ENCODE measurements at regions not wholly inside any gene's neighbourhood (a gene's known extent, or its start where the extent isn't known, plus 50 kb on each side); places are given as distances from the start of the nearest gene placed in this dataset.

DNA sequence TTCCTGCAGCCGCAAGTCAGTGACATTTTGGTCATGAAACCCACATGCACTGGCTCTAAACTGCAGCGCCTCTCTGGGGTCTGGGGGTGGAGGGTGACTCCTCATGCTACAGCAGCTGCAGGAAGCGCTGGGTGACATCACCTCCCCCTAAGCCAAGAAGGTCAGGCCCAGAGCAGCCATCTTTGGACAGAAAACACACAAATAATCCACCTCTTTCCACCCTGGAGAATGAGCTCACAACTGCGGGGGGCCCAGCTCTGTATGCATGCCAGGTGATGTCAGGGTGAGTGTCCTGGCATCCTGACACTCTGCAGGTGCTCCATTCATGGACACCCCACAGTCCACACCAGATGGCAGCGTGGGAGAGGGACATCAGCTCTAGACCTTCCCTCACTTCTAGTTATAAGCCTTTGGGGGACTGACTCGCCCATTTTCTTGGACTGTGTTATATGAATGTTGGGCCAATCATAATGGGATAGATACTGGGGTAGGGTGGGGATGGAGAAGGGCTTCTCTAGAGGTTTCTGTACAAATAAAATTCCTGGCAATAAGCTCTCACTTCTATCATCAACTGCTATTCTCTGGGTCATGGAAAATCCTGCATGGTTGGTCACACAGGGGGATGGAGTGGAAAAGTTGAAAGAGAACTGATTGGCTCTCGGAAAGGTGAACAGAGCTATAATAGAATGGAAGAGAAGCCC lies 70.7 kb upstream of the THBS1 start:
- Histone ChIP-seq H3K9ac (ENCODE audit: low read length) (no peak overlapping the region), H3K79me2 (ENCODE audit: insufficient read depth, low read length) (no peaks in the 10 kb centered on the region), H3F3A (ENCODE audit: insufficient read depth, low read length) (no peaks in the 10 kb centered on the region), H3K27me3 (ENCODE audit: insufficient read depth, low read length) (no peaks in the 10 kb centered on the region), H3K4me1 (ENCODE audit: insufficient read depth, low read length, severe bottlenecking) (no peaks in the 10 kb centered on the region), H3K27ac (ENCODE audit: low read depth, low read length, poor library complexity, severe bottlenecking) (no peak overlapping the region), H3K9me3 (ENCODE audit: low read length) (0 out of 2 replicates have a peak, but pooled peaks cover 2% of the 10 kb centered on the region), H3K36me3 (ENCODE audit: insufficient read depth, low read length) (no peaks in the 10 kb centered on the region), H3K9me2 (ENCODE audit: low read depth, low read length) (no peaks in the 10 kb centered on the region), H4K20me1 (ENCODE audit: insufficient read depth, low read length) (no peaks in the 10 kb centered on the region), H3K4me3 (ENCODE audit: low read depth, low read length, poor library complexity, severe bottlenecking) (no peak overlapping the region), H3K4me2 (ENCODE audit: low read length) (no peak overlapping the region), H2AFZ (ENCODE audit: low read length) (no peak overlapping the region)
- no peak for TF ChIP-seq EZH2 (IDR thresholded peaks at IDR 0.05; ENCODE audit: borderline replicate concordance, low read length)
- TF ChIP-seq, protein P1, sequence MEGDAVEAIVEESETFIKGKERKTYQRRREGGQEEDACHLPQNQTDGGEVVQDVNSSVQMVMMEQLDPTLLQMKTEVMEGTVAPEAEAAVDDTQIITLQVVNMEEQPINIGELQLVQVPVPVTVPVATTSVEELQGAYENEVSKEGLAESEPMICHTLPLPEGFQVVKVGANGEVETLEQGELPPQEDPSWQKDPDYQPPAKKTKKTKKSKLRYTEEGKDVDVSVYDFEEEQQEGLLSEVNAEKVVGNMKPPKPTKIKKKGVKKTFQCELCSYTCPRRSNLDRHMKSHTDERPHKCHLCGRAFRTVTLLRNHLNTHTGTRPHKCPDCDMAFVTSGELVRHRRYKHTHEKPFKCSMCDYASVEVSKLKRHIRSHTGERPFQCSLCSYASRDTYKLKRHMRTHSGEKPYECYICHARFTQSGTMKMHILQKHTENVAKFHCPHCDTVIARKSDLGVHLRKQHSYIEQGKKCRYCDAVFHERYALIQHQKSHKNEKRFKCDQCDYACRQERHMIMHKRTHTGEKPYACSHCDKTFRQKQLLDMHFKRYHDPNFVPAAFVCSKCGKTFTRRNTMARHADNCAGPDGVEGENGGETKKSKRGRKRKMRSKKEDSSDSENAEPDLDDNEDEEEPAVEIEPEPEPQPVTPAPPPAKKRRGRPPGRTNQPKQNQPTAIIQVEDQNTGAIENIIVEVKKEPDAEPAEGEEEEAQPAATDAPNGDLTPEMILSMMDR (IDR thresholded peaks at IDR 0.05; ENCODE audit: low read length) = no peak

DNA sequence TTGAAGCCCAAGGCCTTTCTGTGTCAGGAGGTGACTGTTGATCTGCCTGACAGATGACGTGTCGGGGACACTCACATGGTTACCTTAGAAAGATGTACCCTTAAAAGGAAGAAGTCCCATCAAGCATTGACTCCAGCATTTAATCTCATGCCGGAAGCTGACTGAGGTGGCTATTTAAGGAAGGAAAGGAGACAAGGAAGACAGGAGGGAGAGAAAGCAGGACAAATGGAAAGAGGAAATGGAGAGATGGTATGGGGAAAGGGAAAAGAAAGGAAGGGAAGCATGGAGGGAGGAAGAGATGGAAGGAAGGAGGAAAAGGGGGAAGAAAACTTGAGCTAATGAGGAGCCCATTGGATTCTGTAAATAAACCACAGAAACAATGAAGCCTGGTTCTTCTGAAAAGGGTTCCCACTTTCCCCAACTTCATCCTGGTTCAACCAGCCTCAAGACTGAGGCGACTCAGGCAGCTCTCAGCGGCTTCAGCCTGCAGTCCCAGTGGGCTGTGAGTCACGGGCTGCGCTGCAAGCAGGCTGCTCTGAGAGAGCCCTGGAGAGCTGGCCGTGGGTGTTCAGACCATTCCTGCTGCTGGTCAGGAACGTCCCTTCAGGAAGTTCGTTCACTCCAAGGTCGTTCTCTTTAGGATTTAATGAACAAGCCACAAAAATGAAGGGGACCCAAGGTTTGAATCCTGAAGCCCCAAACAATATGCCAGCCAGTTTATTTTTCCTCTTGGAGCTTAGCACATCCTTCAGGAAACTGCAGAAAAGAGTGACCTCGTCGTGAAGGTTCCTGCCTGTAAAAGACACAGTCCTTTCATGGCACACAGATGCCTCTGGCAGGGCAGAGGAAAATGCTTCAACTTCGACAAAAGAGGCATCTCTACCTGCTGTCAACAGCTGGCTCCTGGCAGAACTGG lies 69.6 kb upstream of the THBS1 start:
- H4K20me1 ChIP-seq (ENCODE audit: insufficient read depth, low read length) = no peaks in the 10 kb centered on the region
- H3K4me2 ChIP-seq (ENCODE audit: low read length) = no peak overlapping the region
- H3K9me3 ChIP-seq (ENCODE audit: low read length) = 0 out of 2 replicates have a peak, but pooled peaks cover 2% of the 10 kb centered on the region
- H3K9me2 ChIP-seq (ENCODE audit: low read depth, low read length) = no peaks in the 10 kb centered on the region
- H3K79me2 ChIP-seq (ENCODE audit: insufficient read depth, low read length) = no peaks in the 10 kb centered on the region
- H3K4me3 ChIP-seq (ENCODE audit: low read depth, low read length, poor library complexity, severe bottlenecking) = no peak overlapping the region
- no peak overlapping the region for H3K27ac ChIP-seq (ENCODE audit: low read depth, low read length, poor library complexity, severe bottlenecking)
- no peaks in the 10 kb centered on the region for H3K36me3 ChIP-seq (ENCODE audit: insufficient read depth, low read length)
- no peaks in the 10 kb centered on the region for H3K4me1 ChIP-seq (ENCODE audit: insufficient read depth, low read length, severe bottlenecking)
- no peak for TF ChIP-seq EZH2 (IDR thresholded peaks at IDR 0.05; ENCODE audit: borderline replicate concordance, low read length)
- TF ChIP-seq, protein P1 (IDR thresholded peaks at IDR 0.05; ENCODE audit: low read length) = no peak
- no peak overlapping the region for H3K9ac ChIP-seq (ENCODE audit: low read length)
- H3K27me3 ChIP-seq (ENCODE audit: insufficient read depth, low read length) = no peaks in the 10 kb centered on the region
- H3F3A ChIP-seq (ENCODE audit: insufficient read depth, low read length) = no peaks in the 10 kb centered on the region
- no peak overlapping the region for H2AFZ ChIP-seq (ENCODE audit: low read length)

DNA sequence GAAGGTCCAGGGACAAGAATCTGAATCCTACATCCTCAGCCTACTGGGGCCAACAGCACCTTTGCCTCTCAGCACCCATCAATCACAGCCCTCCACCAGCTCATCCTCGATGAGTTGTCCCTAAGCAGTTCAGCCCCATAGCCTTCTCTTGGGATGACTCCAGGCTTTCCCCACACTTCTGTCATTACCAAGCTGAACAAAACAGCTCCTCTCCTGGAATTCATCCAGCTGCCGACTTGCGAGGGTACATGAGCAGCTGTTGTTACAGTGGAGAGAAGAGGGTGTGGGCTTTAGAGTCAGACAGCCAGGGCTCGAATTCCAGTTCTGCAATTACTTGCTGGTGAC lies 69.0 kb upstream of the THBS1 start:
- Histone ChIP-seq H3F3A (ENCODE audit: insufficient read depth, low read length) (no peaks in the 10 kb centered on the region), H3K79me2 (ENCODE audit: insufficient read depth, low read length) (no peaks in the 10 kb centered on the region), H3K4me2 (ENCODE audit: low read length) (no peak overlapping the region), H2AFZ (ENCODE audit: low read length) (no peak overlapping the region), H3K9ac (ENCODE audit: low read length) (no peak overlapping the region), H3K27me3 (ENCODE audit: insufficient read depth, low read length) (no peaks in the 10 kb centered on the region), H3K9me2 (ENCODE audit: low read depth, low read length) (no peaks in the 10 kb centered on the region), H3K27ac (ENCODE audit: low read depth, low read length, poor library complexity, severe bottlenecking) (no peak overlapping the region), H3K9me3 (ENCODE audit: low read length) (0 out of 2 replicates have a peak, but pooled peaks cover 2% of the 10 kb centered on the region), H3K4me1 (ENCODE audit: insufficient read depth, low read length, severe bottlenecking) (no peaks in the 10 kb centered on the region), H4K20me1 (ENCODE audit: insufficient read depth, low read length) (no peaks in the 10 kb centered on the region), H3K4me3 (ENCODE audit: low read depth, low read length, poor library complexity, severe bottlenecking) (no peak overlapping the region), H3K36me3 (ENCODE audit: insufficient read depth, low read length) (no peaks in the 10 kb centered on the region)
- no peak for TF ChIP-seq EZH2 (IDR thresholded peaks at IDR 0.05; ENCODE audit: borderline replicate concordance, low read length)
- TF ChIP-seq, protein P1 (IDR thresholded peaks at IDR 0.05; ENCODE audit: low read length) = no peak
